HCT116 (cell line): ENCODE measurements at regions not wholly inside any gene's neighbourhood (a gene's known extent, or its start where the extent isn't known, plus 50 kb on each side); places are given as distances from the start of the nearest gene placed in this dataset.
"Not testable (repeated sequence)": the region's sequence is repeated elsewhere in the genome, so short reads cannot be mapped to it uniquely, and the experiment has no call there.

Source experiments
- ATAC-seq: fragments of 200-7000 bp; cut with Tn5 transposase; 2 replicates; pipeline ENCODE4 v1.9.1; 2020; ENCODE audit warnings: mild to moderate bottlenecking, moderate library complexity
- BruUV-seq: library from RNA; stranded (reverse); fragments of 400-500 nt; replicated peaks from 2 replicates; lab custom pipeline; 2021; lab: Mats Ljungman, UMichigan
- CTCF ChIA-PET: fragments of 300-600 bp; sonication (Branson Sonifier 250); formaldehyde crosslinking; loops from one replicate; lab custom pipeline; 2021; ENCODE audit warnings: antibody characterized with exemption; lab: Charles Lee
- POLR2A ChIA-PET: fragments of 300-600, 350-600 bp; sonication (Branson Sonifier 250); formaldehyde crosslinking; loops from one replicate; lab custom pipeline; 2021; ENCODE audit warnings: antibody characterized with exemption; lab: Charles Lee
- RAD21 ChIA-PET, 2 experiments: fragments of 300-600 bp; sonication (Branson Sonifier 250); formaldehyde crosslinking; loops; one replicate each; lab custom pipeline; 2023; ENCODE audit warnings: low total read pairs in 2 of 2; ENCODE audit not compliant: uncharacterized antibody in 2 of 2, unreplicated experiment in 2 of 2, low non-redundant PET in 1 of 2; lab: Charles Lee
- DNase-seq: peaks from one replicate; pipeline ENCODE4 v3.0.0-alpha.2; 2010; ENCODE audit warnings: low read depth, low spot score
- H2AFZ ChIP-seq: fragments of 200-600 bp; shearing (Covaris generic), sonication (generic); 2 replicates; pipeline ENCODE4 v1.6.1; 2017; ENCODE audit warnings: low read depth, mixed run types, mixed read lengths, antibody characterized with exemption, low read length; ENCODE audit not compliant: poor library complexity, severe bottlenecking
- H3K27ac ChIP-seq: 2 replicates; pipeline ENCODE4 v1.5.1; 2012; ENCODE audit warnings: low read depth, low read length
- H3K27me3 ChIP-seq: fragments of 200-600 bp; sonication (generic); 2 replicates; pipeline ENCODE4 v1.6.1; 2016; ENCODE audit warnings: mixed run types, low read length, mixed read lengths; ENCODE audit not compliant: insufficient read depth
- H3K36me3 ChIP-seq, 2 experiments: fragments of 200-500 bp in 1 of 2; fragments of 200-600 bp in 1 of 2; sonication (Bioruptor generic) in 1 of 2; sonication (generic) in 1 of 2; 2 replicates each; pipeline versions ENCODE4 v1.5.1 to v1.6.1; 2014 to 2016; ENCODE audit warnings: low read length in 2 of 2, inconsistent platforms in 1 of 2, mixed read lengths in 1 of 2, mixed run types in 1 of 2; ENCODE audit not compliant: insufficient read depth in 2 of 2, control insufficient read depth in 1 of 2
- H3K4me1 ChIP-seq, 2 experiments: fragments of 200-600 bp in 1 of 2; sonication (generic) in 1 of 2; 2 replicates each; pipeline versions ENCODE4 v1.5.1 to v1.6.1; 2012 to 2017; ENCODE audit warnings: low read length in 2 of 2, inconsistent platforms in 1 of 2, mild to moderate bottlenecking in 1 of 2, mixed read lengths in 1 of 2, mixed run types in 1 of 2, moderate library complexity in 1 of 2; ENCODE audit not compliant: insufficient read depth in 2 of 2, control insufficient read depth in 1 of 2
- H3K4me2 ChIP-seq: fragments of 200-600 bp; sonication (generic); 2 replicates; pipeline ENCODE4 v1.6.1; 2017; ENCODE audit warnings: mixed run types, low read length, mixed read lengths
- H3K4me3 ChIP-seq, 2 experiments: fragments of 200-600 bp in 1 of 2; sonication (generic) in 1 of 2; replicated peaks in 1 of 2; 2 replicates each; pipeline ENCODE4 v1.5.1; 2011 to 2016; ENCODE audit warnings: low read length in 2 of 2, control low read depth in 1 of 2, low read depth in 1 of 2, mild to moderate bottlenecking in 1 of 2, mixed read lengths in 1 of 2, mixed run types in 1 of 2
- H3K79me2 ChIP-seq: fragments of 200-600 bp; sonication (generic); 2 replicates; pipeline ENCODE4 v1.6.1; 2017; ENCODE audit warnings: mild to moderate bottlenecking, mixed run types, low read length, moderate library complexity, mixed read lengths; ENCODE audit not compliant: insufficient read depth
- H3K9ac ChIP-seq: fragments of 200-600 bp; sonication (generic); 2 replicates; pipeline ENCODE4 v1.6.1; 2016; ENCODE audit warnings: low read length, mixed read lengths
- H3K9me2 ChIP-seq: fragments of 200-600 bp; sonication (generic), shearing (Covaris generic); 2 replicates; pipeline ENCODE4 v1.6.1; 2017; ENCODE audit warnings: mixed run types, mild to moderate bottlenecking, moderate library complexity; ENCODE audit not compliant: insufficient read depth
- H3K9me3 ChIP-seq, 2 experiments: fragments of 200-500 bp in 1 of 2; fragments of 200-600 bp in 1 of 2; sonication (Bioruptor generic) in 1 of 2; sonication (generic) in 1 of 2; 2 replicates each; pipeline ENCODE4 v1.6.1; 2014 to 2017; ENCODE audit warnings: low read length in 2 of 2, mixed read lengths in 2 of 2, inconsistent platforms in 1 of 2, low read depth in 1 of 2, mild to moderate bottlenecking in 1 of 2, mixed run types in 1 of 2, moderate library complexity in 1 of 2; ENCODE audit not compliant: control insufficient read depth in 1 of 2, insufficient read depth in 1 of 2
- H4K20me1 ChIP-seq: fragments of 200-600 bp; sonication (generic), shearing (Covaris generic); 2 replicates; pipeline ENCODE4 v1.6.1; 2017; ENCODE audit warnings: mixed run types, mild to moderate bottlenecking, moderate library complexity; ENCODE audit not compliant: insufficient read depth
- ATF3 ChIP-seq: IDR thresholded peaks from 2 replicates; pipeline ENCODE4 v1.6.1; 2012
- CTCF ChIP-seq, 3 experiments: fragments of 200-600 bp in 1 of 3; sonication (generic) in 1 of 3; IDR thresholded peaks in 2 of 3; conservative IDR thresholded peaks in 1 of 3; 2 replicates each; pipeline ENCODE4 v1.5.1; 2012 to 2017; ENCODE audit warnings: low read depth in 2 of 3, low read length in 2 of 3, antibody characterized with exemption in 1 of 3, borderline replicate concordance in 1 of 3, control low read depth in 1 of 3, mild to moderate bottlenecking in 1 of 3, mixed read lengths in 1 of 3, mixed run types in 1 of 3, moderate library complexity in 1 of 3; ENCODE audit not compliant: insufficient read depth in 1 of 3
- ELF1 ChIP-seq: IDR thresholded peaks from 2 replicates; pipeline ENCODE4 v1.6.1; 2012; ENCODE audit warnings: low read depth, borderline replicate concordance
- EZH2phosphoT487 ChIP-seq: fragments of 200-600 bp; IDR thresholded peaks from 2 replicates; pipeline ENCODE4 v1.6.1; 2018; ENCODE audit warnings: antibody characterized with exemption, borderline replicate concordance
- FOSL1 ChIP-seq: IDR thresholded peaks from 2 replicates; pipeline ENCODE4 v1.6.1; 2012; ENCODE audit warnings: low read depth
- JUND ChIP-seq: IDR thresholded peaks from 2 replicates; pipeline ENCODE4 v1.6.1; 2012
- POLR2AphosphoS5 ChIP-seq: IDR thresholded peaks from 2 replicates; pipeline ENCODE4 v1.6.1; 2011; ENCODE audit warnings: mild to moderate bottlenecking, low read depth, low read length, moderate library complexity
- SP1 ChIP-seq: IDR thresholded peaks from 2 replicates; pipeline ENCODE4 v1.6.1; 2012; ENCODE audit warnings: low read depth
- SRF ChIP-seq: IDR thresholded peaks from 2 replicates; pipeline ENCODE4 v1.6.1; 2012; ENCODE audit warnings: low read depth
- intact Hi-C: fragments of 100-400 bp; cut with micrococcal nuclease; formaldehyde crosslinking; loops from 2 replicates; pipeline ENCODE4 v1.10.0; 2022

- RAD21 ChIA-PET, H3K4me1 ChIP-seq, H2AFZ ChIP-seq, H3K27ac ChIP-seq, intact Hi-C loops, H3K9me2 ChIP-seq, ATAC-seq, POLR2A ChIA-PET, CTCF ChIA-PET, H3K4me3 ChIP-seq, H3K27me3 ChIP-seq, H3K79me2 ChIP-seq, DNase-seq, H3K9me3 ChIP-seq, H3K4me2 ChIP-seq, H4K20me1 ChIP-seq, BruUV-seq, H3K9ac ChIP-seq, H3K36me3 ChIP-seq: not testable (repeated sequence)
These were observed 665.2 kb downstream of the TRIB2 start for GRCh38 chr2:13381928-13382327.

- not testable (repeated sequence) for BruUV-seq
These were observed 672.4 kb downstream of the TRIB2 start for GRCh38 chr2:13389172-13389571.

GRCh38 chr2:13390676-13391075 lies 673.9 kb downstream of the TRIB2 start:
- no TSS peak for BruUV-seq
- Histone ChIP-seq H2AFZ (no peak overlapping the region), H4K20me1 (no peaks in the 10 kb centered on the region), H3K36me3 (no peaks in the 10 kb centered on the region), H3K79me2 (no peaks in the 10 kb centered on the region), H3K9me3 (peaks cover 4 to 8% of the 10 kb centered on the region in 2 experiments; a peak in 3 of 4 replicates), H3K27ac (no peak overlapping the region), H3K27me3 (no peaks in the 10 kb centered on the region), H3K9me2 (no peaks in the 10 kb centered on the region), H3K9ac (no peak overlapping the region), H3K4me1 (no peaks in the 10 kb centered on the region), H3K4me2 (no peak overlapping the region), H3K4me3 (no peak overlapping the region)
- ATAC-seq (no peak), DNase-seq (no peak)
- TF ChIP-seq EZH2phosphoT487 (no peak), SRF (no peak), CTCF (IDR thresholded peaks at IDR 0.05 in 2 of 3, conservative IDR thresholded peaks at IDR 0.05 in 1 of 3; ENCODE audit: borderline replicate concordance in 1 of 3, insufficient read depth in 1 of 3, low read depth in 2 of 3, low read length in 2 of 3) (no peak), POLR2AphosphoS5 (no peak), ELF1 (no peak), FOSL1 (no peak), SP1 (no peak), ATF3 (no peak), JUND (no peak)
- ChIA-PET POLR2A (no interaction called here), CTCF (no interaction called here), RAD21 (no interaction called here)
- intact Hi-C loops = no loop called here

More at GRCh38 chr2:13389172-13389571, 672.4 kb downstream of the TRIB2 start:
- H3K9ac ChIP-seq, H3K4me1 ChIP-seq, H3K79me2 ChIP-seq, H2AFZ ChIP-seq, H3K27ac ChIP-seq, H3K36me3 ChIP-seq, POLR2A ChIA-PET, H3K4me2 ChIP-seq, H3K4me3 ChIP-seq, CTCF ChIA-PET, H3K9me3 ChIP-seq, H3K27me3 ChIP-seq, RAD21 ChIA-PET, ATAC-seq, H3K9me2 ChIP-seq, H4K20me1 ChIP-seq, DNase-seq, intact Hi-C loops: not testable (repeated sequence)
